HepG2 (cell line): ENCODE measurements at regions not wholly inside any gene's neighbourhood (a gene's known extent, or its start where the extent isn't known, plus 50 kb on each side); places are given as distances from the start of the nearest gene placed in this dataset.

Source experiments
- ATAC-seq: fragments of 200-7000 bp; cut with Tn5 transposase; 3 replicates; pipeline ENCODE4 v1.9.1; 2020; ENCODE audit warnings: mild to moderate bottlenecking, moderate library complexity
- BruUV-seq: library from RNA; stranded (reverse); fragments of 400-500 nt; replicated peaks from 2 replicates; lab custom pipeline; 2021; lab: Mats Ljungman, UMichigan
- CTCF ChIA-PET: fragments of 300-600 bp; formaldehyde crosslinking; extraction: SDS; loops from one replicate; lab custom pipeline; 2021; ENCODE audit warnings: low total read pairs, inconsistent platforms, low intra/inter-chr PET ratio; lab: Yijun Ruan, JAX
- POLR2A ChIA-PET: fragments of 350-600 bp; sonication (Branson Sonifier 250); formaldehyde crosslinking; loops from one replicate; lab custom pipeline; 2020; ENCODE audit warnings: antibody characterized with exemption, inconsistent platforms; lab: Yijun Ruan, JAX
- DNase-seq: peaks from one replicate; pipeline ENCODE4 v3.0.0-alpha.2; 2015; ENCODE audit warnings: low spot score
- FAIRE-seq: peaks from 3 replicates; lab custom pipeline; 2011; peaks lifted over from hg19 to GRCh38; lab: Jason Lieb, UNC
- H2AFZ ChIP-seq: one replicate; pipeline ENCODE4 v1.6.1; 2011; ENCODE audit warnings: low read length, inconsistent platforms
- H3K27ac ChIP-seq: fragments of 300-600 bp; 3 replicates; pipeline ENCODE4 v1.8.0; 2011; ENCODE audit warnings: mixed run types, mild to moderate bottlenecking, mixed read lengths, low read length, inconsistent platforms; ENCODE audit not compliant: insufficient read depth; ENCODE audit errors: extremely low read length
- H3K27me3 ChIP-seq, 2 experiments: fragments of 200-600 bp in 1 of 2; 2 replicates in 1 of 2; 3 replicates in 1 of 2; pipeline versions ENCODE4 v1.6.0 to v1.8.0; 2011; ENCODE audit warnings: low read length in 2 of 2, mild to moderate bottlenecking in 2 of 2, moderate library complexity in 2 of 2, inconsistent platforms in 1 of 2; ENCODE audit not compliant: insufficient read depth in 2 of 2, control insufficient read depth in 1 of 2
- H3K36me3 ChIP-seq, 2 experiments: fragments of 200-600 bp in 1 of 2; replicated peaks in 1 of 2; 2 replicates in 1 of 2; 3 replicates in 1 of 2; pipeline versions ENCODE4 v1.5.1 to v1.8.0; 2011; ENCODE audit warnings: low read length in 2 of 2, inconsistent platforms in 1 of 2; ENCODE audit not compliant: insufficient read depth in 2 of 2, control insufficient read depth in 1 of 2
- H3K4me1 ChIP-seq: 2 replicates; pipeline ENCODE4 v1.5.1; 2012; ENCODE audit warnings: low read length, inconsistent platforms; ENCODE audit not compliant: insufficient read depth
- H3K4me2 ChIP-seq: 2 replicates; pipeline ENCODE4 v1.6.0; 2011; ENCODE audit warnings: low read depth, low read length, inconsistent platforms
- H3K4me3 ChIP-seq, 3 experiments: fragments of 200-600 bp in 1 of 3; sonication (generic), shearing (Covaris generic) in 1 of 3; replicated peaks in 1 of 3; 2 replicates each; pipeline ENCODE4 v1.5.1; 2011 to 2016; ENCODE audit warnings: low read length in 3 of 3, inconsistent platforms in 2 of 3, low read depth in 2 of 3, mild to moderate bottlenecking in 2 of 3, control low read depth in 1 of 3, mixed read lengths in 1 of 3; ENCODE audit not compliant: insufficient read depth in 1 of 3
- H3K79me2 ChIP-seq: one replicate; pipeline ENCODE4 v1.6.1; 2011; ENCODE audit warnings: low read length, inconsistent platforms; ENCODE audit not compliant: insufficient read depth
- H3K9ac ChIP-seq: 2 replicates; pipeline ENCODE4 v1.6.0; 2011; ENCODE audit warnings: mild to moderate bottlenecking, low read depth, low read length, inconsistent platforms; ENCODE audit not compliant: insufficient read depth
- H3K9me3 ChIP-seq: 2 replicates; pipeline ENCODE4 v1.5.1; 2012; ENCODE audit warnings: mild to moderate bottlenecking, low read length
- H4K20me1 ChIP-seq: 2 replicates; pipeline ENCODE4 v1.6.0; 2011; ENCODE audit warnings: inconsistent platforms, mild to moderate bottlenecking, low read length, moderate library complexity; ENCODE audit not compliant: insufficient read depth
- DZIP1 ChIP-seq: sonication (generic); formaldehyde crosslinking; IDR thresholded peaks from 2 replicates; pipeline ENCODE4 v1.5.0; 2020; ENCODE audit warnings: mild to moderate bottlenecking, missing genetic modification reagents
- GLMP ChIP-seq: sonication (generic); formaldehyde crosslinking; IDR thresholded peaks from 2 replicates; pipeline ENCODE4 v1.9.0; 2021; ENCODE audit warnings: missing genetic modification reagents, mild to moderate bottlenecking, borderline replicate concordance
- GTF3A ChIP-seq: sonication (generic); formaldehyde crosslinking; conservative IDR thresholded peaks from 2 replicates; pipeline ENCODE4 v1.4.0; 2020; ENCODE audit warnings: mild to moderate bottlenecking, missing genetic modification reagents
- IKZF1 ChIP-seq: fragments of 450-650 bp; IDR thresholded peaks from 2 replicates; pipeline ENCODE4 v1.7.1; 2016
- PHB2 ChIP-seq: fragments of 450-650 bp; IDR thresholded peaks from 2 replicates; pipeline ENCODE4 v1.6.1; 2018; ENCODE audit not compliant: partially characterized antibody
- PRMT3 ChIP-seq: sonication (generic); formaldehyde crosslinking; IDR thresholded peaks from 2 replicates; pipeline ENCODE4 v1.8.1; 2022; ENCODE audit warnings: low read depth, mild to moderate bottlenecking, moderate library complexity, missing genetic modification reagents, borderline replicate concordance
- TFAP4 ChIP-seq: sonication (generic); IDR thresholded peaks from 2 replicates; pipeline ENCODE4 v1.6.1; 2016; ENCODE audit warnings: low read depth, borderline replicate concordance
- ZHX2 ChIP-seq, 2 experiments: sonication (generic) in 1 of 2; formaldehyde crosslinking in 1 of 2; IDR thresholded peaks; 2 replicates each; pipeline versions ENCODE4 v1.6.1 to v1.9.0; 2014 to 2022; ENCODE audit warnings: antibody characterized with exemption in 1 of 2, borderline replicate concordance in 1 of 2, inconsistent platforms in 1 of 2, low read depth in 1 of 2, missing genetic modification reagents in 1 of 2
- ZNF280B ChIP-seq: sonication (generic); formaldehyde crosslinking; IDR thresholded peaks from 2 replicates; pipeline ENCODE4 v1.5.0; 2020; ENCODE audit warnings: missing genetic modification reagents, mild to moderate bottlenecking, borderline replicate concordance
- ZNF326 ChIP-seq: sonication (generic); formaldehyde crosslinking; IDR thresholded peaks from 2 replicates; pipeline ENCODE4 v1.4.0; 2020; ENCODE audit warnings: missing genetic modification reagents, borderline replicate concordance
- ZNF619 ChIP-seq: sonication (generic); formaldehyde crosslinking; IDR thresholded peaks from 2 replicates; pipeline ENCODE4 v1.4.0; 2020; ENCODE audit warnings: mild to moderate bottlenecking, missing genetic modification reagents
- ZNF674 ChIP-seq: sonication (generic); formaldehyde crosslinking; IDR thresholded peaks from 2 replicates; pipeline ENCODE4 v1.5.0; 2020; ENCODE audit warnings: low read depth, mild to moderate bottlenecking, missing genetic modification reagents
- WGBS: methylation state at CpG from one replicate; pipeline ENCODE4 v1.1.6; 2017; ENCODE audit warnings: low lambda C conversion rate; 5-methylcytosine and 5-hydroxymethylcytosine counted together
- in situ Hi-C: cut with HindIII; loops from 2 replicates; pipeline ENCODE4 v1.10.0; 2017; ENCODE audit warnings: low pct_unique_long_range_greater_than_20kb; ENCODE audit not compliant: extremely low pct_ligation_motif_present
- intact Hi-C: fragments of 100-400 bp; cut with micrococcal nuclease; formaldehyde crosslinking; loops from one replicate; pipeline ENCODE4 v1.10.0; 2022; ENCODE audit not compliant: unreplicated experiment

- Histone ChIP-seq H3K79me2 (no peaks in the 10 kb centered on the region), H3K27ac (no peak overlapping the region), H3K27me3 (no peaks in the 10 kb centered on the region), H3K4me2 (no peak overlapping the region), H3K9ac (no peak overlapping the region), H4K20me1 (no peaks in the 10 kb centered on the region), H2AFZ (no peak overlapping the region), H3K9me3 (peaks cover 21% of the 10 kb centered on the region; the same call in 1 of the 2 replicates), H3K4me1 (no peaks in the 10 kb centered on the region), H3K4me3 (no peak overlapping the region), H3K36me3 (no peaks in the 10 kb centered on the region)
- no peak for FAIRE-seq
- CTCF ChIA-PET, result no interaction called here
- intact Hi-C loops, result no loop called here
- ATAC-seq, result no peak
- in situ Hi-C loops, result no loop called here
- 50% methylated on average over 4 of the region's 4 CpGs for WGBS
- DNase-seq, result no peak
- no TSS peak for BruUV-seq
- POLR2A ChIA-PET, result no interaction called here
- TF ChIP-seq ZNF619 (CRISPR knock-in tag) (no peak), PRMT3 (CRISPR knock-in tag) (no peak), ZNF326 (CRISPR knock-in tag) (no peak), ZNF280B (CRISPR knock-in tag) (no peak), GTF3A (CRISPR knock-in tag) (no peak), DZIP1 (CRISPR knock-in tag) (no peak), PHB2 (no peak), GLMP (CRISPR knock-in tag) (no peak), ZNF674 (no peak), TFAP4 (no peak), IKZF1 (no peak), ZHX2 (IDR thresholded peaks at IDR 0.05; ENCODE audit: low read depth) (no peak), ZHX2 (CRISPR knock-in tag; IDR thresholded peaks at IDR 0.05; ENCODE audit: borderline replicate concordance) (no peak)
These were observed 313.5 kb downstream of the PYDC2 start for GRCh38 chr3:191774485-191774884.
